ENCODE measurements at regions not wholly inside any gene's neighbourhood (a gene's known extent, or its start where the extent isn't known, plus 50 kb on each side); places are given as distances from the start of the nearest gene placed in this dataset.

DNA sequence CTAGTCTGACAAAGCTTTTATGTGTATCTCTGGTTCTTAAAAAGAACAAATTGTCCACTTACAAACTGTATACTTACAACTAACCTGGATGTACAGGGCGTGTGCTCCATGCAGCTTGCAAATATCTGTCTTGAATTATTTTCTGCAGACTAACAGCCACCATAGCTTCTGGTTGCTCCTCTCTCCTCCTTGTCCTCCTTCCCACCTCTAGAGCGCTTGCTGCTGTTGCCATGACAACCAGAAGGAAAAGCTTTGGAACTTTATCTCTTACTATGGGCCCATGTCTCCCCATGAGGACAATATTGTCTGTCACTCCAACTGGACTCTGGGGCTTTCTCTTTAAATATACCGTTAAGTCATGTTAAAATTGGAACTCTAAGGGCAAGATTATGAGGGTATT, 71.5 kb upstream of the DHX40 start:
- TF ChIP-seq CTCF (IDR thresholded peaks at IDR 0.05; ENCODE audit: low read length) (no peak), EZH2 (optimal IDR thresholded peaks at IDR 0.05; ENCODE audit: low read depth, low read length) (no peak), EZH2phosphoT487 (IDR thresholded peaks at IDR 0.05; ENCODE audit: low read length) (no peak)

Data from MM.1S (cell line).